ENCODE measurements at regions not wholly inside any gene's neighbourhood (a gene's known extent, or its start where the extent isn't known, plus 50 kb on each side); places are given as distances from the start of the nearest gene placed in this dataset.
"Not testable (repeated sequence)": the region's sequence is repeated elsewhere in the genome, so short reads cannot be mapped to it uniquely, and the experiment has no call there.

DNA sequence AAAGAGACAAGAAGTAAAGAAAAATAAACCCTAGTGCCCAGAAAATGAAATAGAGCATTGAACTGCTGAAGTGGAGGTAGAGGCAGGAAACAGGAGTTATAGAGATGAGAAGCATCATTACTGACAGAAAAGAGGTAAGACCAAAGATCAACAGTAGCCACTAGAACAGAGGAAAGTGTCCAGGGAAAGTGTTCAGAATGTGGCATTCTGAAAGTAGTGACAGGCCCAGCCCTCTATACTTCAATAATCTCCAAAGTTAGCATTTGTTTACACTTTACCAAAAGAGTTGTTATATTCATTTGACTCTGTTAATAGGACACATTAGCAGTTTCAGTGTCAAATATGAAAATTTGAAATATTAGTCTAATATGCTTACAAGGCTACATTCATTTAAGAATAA, 727.1 kb upstream of the NECTIN3 start:
- Histone ChIP-seq H3K27me3 (ENCODE audit: insufficient read depth, insufficient read length) (no peaks in the 10 kb centered on the region), H3K4me1 (ENCODE audit: insufficient read depth, insufficient read length) (no peaks in the 10 kb centered on the region), H3K9me3 (ENCODE audit: insufficient read depth, low read length) (no peaks in the 10 kb centered on the region), H3K36me3 (ENCODE audit: insufficient read depth, insufficient read length, low read length) (no peaks in the 10 kb centered on the region), H3K4me3 (ENCODE audit: insufficient read length, low read depth) (no peak overlapping the region), H3K9ac (ENCODE audit: insufficient read length, low read depth) (no peak overlapping the region)
- TF ChIP-seq ZNF274 (IDR thresholded peaks at IDR 0.05; ENCODE audit: low read depth, low read length) = no peak
- TF ChIP-seq SUZ12 (IDR thresholded peaks at IDR 0.05; ENCODE audit: extremely low read depth, insufficient read depth, insufficient read length) = no peak
- no peak for TF ChIP-seq YY1 (IDR thresholded peaks at IDR 0.05; ENCODE audit: insufficient read depth, insufficient read length)
- DNase-seq (ENCODE audit: low read depth, low spot score) = no peak

- H3K9me3 ChIP-seq (ENCODE audit: insufficient read depth, low read length) = no peaks in the 10 kb centered on the region
- H3K27me3 ChIP-seq (ENCODE audit: insufficient read depth, insufficient read length) = no peaks in the 10 kb centered on the region
- H3K9ac ChIP-seq (ENCODE audit: insufficient read length, low read depth) = no peak overlapping the region
- TF ChIP-seq SUZ12 (IDR thresholded peaks at IDR 0.05; ENCODE audit: extremely low read depth, insufficient read depth, insufficient read length) = no peak
- no peak for TF ChIP-seq ZNF274 (IDR thresholded peaks at IDR 0.05; ENCODE audit: low read depth, low read length)
- TF ChIP-seq YY1 (IDR thresholded peaks at IDR 0.05; ENCODE audit: insufficient read depth, insufficient read length) = no peak
- H3K4me1 ChIP-seq (ENCODE audit: insufficient read depth, insufficient read length) = no peaks in the 10 kb centered on the region
- no peak overlapping the region for H3K4me3 ChIP-seq (ENCODE audit: insufficient read length, low read depth)
- H3K36me3 ChIP-seq (ENCODE audit: insufficient read depth, insufficient read length, low read length) = no peaks in the 10 kb centered on the region
- DNase-seq (ENCODE audit: low read depth, low spot score) = no peak
These were observed 726.5 kb upstream of the NECTIN3 start for GRCh38 chr3:110344897-110345767.

- H3K9me3 ChIP-seq (ENCODE audit: insufficient read depth, low read length) = no peaks in the 10 kb centered on the region
- no peaks in the 10 kb centered on the region for H3K4me1 ChIP-seq (ENCODE audit: insufficient read depth, insufficient read length)
- DNase-seq (ENCODE audit: low read depth, low spot score) = no peak
- H3K36me3 ChIP-seq (ENCODE audit: insufficient read depth, insufficient read length, low read length) = no peaks in the 10 kb centered on the region
- H3K4me3 ChIP-seq (ENCODE audit: insufficient read length, low read depth) = no peak overlapping the region
- TF ChIP-seq YY1 (IDR thresholded peaks at IDR 0.05; ENCODE audit: insufficient read depth, insufficient read length) (no peak), ZNF274 (IDR thresholded peaks at IDR 0.05; ENCODE audit: low read depth, low read length) (no peak)
- H3K27me3 ChIP-seq (ENCODE audit: insufficient read depth, insufficient read length) = no peaks in the 10 kb centered on the region
- no peak overlapping the region for H3K9ac ChIP-seq (ENCODE audit: insufficient read length, low read depth)
These were observed 722.3 kb upstream of the NECTIN3 start for GRCh38 chr3:110349295-110349694.

DNA sequence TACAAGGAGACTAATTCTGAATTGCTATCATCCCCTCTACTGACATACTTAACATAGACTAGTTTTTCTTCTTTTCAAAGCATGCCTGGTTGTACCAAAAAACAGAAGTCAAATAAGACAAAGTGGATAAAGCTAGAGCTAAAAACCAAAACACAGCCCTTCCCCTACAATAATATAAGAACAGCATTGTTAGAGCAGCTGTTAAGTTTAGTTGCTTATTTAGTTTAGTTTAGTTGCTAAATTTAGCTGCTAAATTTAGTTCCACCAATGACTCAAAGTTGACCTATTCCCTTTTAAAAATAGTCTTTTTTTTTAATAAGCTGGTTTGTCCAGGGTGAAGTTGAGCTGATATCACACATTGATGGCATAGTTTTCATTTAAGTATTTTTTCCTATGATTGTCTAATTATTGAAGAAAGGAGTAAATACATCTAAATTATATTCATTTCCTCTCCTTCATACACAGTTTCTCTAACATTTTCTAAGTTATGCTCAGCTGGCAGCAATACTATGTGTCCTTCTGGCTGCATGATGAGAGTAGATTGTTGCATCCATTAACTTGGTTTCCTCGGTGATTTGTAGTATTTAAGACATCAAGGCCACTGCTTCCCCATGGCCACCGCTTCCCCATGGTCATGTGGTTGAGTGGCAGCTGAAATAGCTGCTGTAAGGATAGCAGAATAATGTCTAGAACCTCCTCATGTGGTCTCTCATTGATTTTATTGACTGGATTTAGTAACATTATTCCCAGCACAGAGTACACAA, 718.6 kb upstream of the NECTIN3 start:
- Histone ChIP-seq H3K9ac (ENCODE audit: insufficient read length, low read depth) (no peak overlapping the region), H3K9me3 (ENCODE audit: insufficient read depth, low read length) (no peaks in the 10 kb centered on the region), H3K4me3 (ENCODE audit: insufficient read length, low read depth) (no peak overlapping the region), H3K36me3 (ENCODE audit: insufficient read depth, insufficient read length, low read length) (no peaks in the 10 kb centered on the region), H3K27me3 (ENCODE audit: insufficient read depth, insufficient read length) (no peaks in the 10 kb centered on the region), H3K4me1 (ENCODE audit: insufficient read depth, insufficient read length) (no peaks in the 10 kb centered on the region)
- DNase-seq (ENCODE audit: low read depth, low spot score) = no peak
- TF ChIP-seq YY1 (IDR thresholded peaks at IDR 0.05; ENCODE audit: insufficient read depth, insufficient read length) (no peak), ZNF274 (IDR thresholded peaks at IDR 0.05; ENCODE audit: low read depth, low read length) (no peak), SUZ12 (IDR thresholded peaks at IDR 0.05; ENCODE audit: extremely low read depth, insufficient read depth, insufficient read length) (no peak)

DNA sequence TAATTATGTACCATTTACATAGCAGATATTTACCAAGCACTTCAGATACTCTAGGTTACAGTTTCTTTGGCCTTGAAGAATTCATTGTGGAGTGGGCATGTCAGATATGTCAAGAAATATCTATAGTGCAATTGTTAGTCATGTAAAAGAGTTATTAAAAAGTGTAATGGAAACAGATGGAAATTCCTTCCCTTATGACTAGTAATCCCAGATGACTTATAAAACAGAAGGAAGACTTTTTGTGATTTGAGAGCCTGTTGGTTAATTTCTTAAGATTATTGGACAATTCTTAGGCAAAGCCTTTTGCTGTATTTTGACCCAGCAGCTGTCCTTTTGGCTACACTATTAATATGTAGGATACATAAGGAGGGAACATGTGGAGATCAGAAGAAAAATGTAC, 708.9 kb upstream of the NECTIN3 start:
- no peaks in the 10 kb centered on the region for H3K9me3 ChIP-seq (ENCODE audit: insufficient read depth, low read length)
- no peaks in the 10 kb centered on the region for H3K36me3 ChIP-seq (ENCODE audit: insufficient read depth, insufficient read length, low read length)
- H3K4me3 ChIP-seq (ENCODE audit: insufficient read length, low read depth) = no peak overlapping the region
- no peak for DNase-seq (ENCODE audit: low read depth, low spot score)
- H3K27me3 ChIP-seq (ENCODE audit: insufficient read depth, insufficient read length) = no peaks in the 10 kb centered on the region
- H3K9ac ChIP-seq (ENCODE audit: insufficient read length, low read depth) = no peak overlapping the region
- TF ChIP-seq SUZ12 (IDR thresholded peaks at IDR 0.05; ENCODE audit: extremely low read depth, insufficient read depth, insufficient read length) (no peak), YY1 (IDR thresholded peaks at IDR 0.05; ENCODE audit: insufficient read depth, insufficient read length) (no peak), ZNF274 (IDR thresholded peaks at IDR 0.05; ENCODE audit: low read depth, low read length) (no peak)
- H3K4me1 ChIP-seq (ENCODE audit: insufficient read depth, insufficient read length) = no peaks in the 10 kb centered on the region

DNA sequence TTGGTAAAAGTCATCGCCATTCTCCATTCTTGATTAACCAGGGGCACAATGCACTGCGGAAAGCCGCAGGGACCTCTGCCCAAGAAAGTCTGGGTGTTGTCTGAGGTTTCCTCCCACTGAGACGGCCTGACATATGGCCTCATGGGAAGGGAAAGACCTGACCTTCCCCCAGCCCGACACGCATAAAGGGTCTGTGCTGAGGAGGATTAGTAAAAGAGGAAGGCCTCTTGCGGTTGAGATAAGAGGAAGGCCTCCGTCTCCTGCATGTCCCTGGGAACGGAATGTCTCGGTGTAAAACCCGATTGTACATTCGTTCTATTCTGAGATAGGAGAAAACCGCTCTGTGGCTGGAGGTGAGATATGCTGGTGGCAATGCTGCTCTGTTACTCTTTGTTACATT, 704.3 kb upstream of the NECTIN3 start:
- not testable (repeated sequence) for H3K27me3 ChIP-seq (ENCODE audit: insufficient read depth, insufficient read length); H3K4me3 ChIP-seq (ENCODE audit: insufficient read length, low read depth); H3K9ac ChIP-seq (ENCODE audit: insufficient read length, low read depth); DNase-seq (ENCODE audit: low read depth, low spot score); H3K9me3 ChIP-seq (ENCODE audit: insufficient read depth, low read length); H3K4me1 ChIP-seq (ENCODE audit: insufficient read depth, insufficient read length); H3K36me3 ChIP-seq (ENCODE audit: insufficient read depth, insufficient read length, low read length)

GRCh38 chr3:110375751-110376518, 695.7 kb upstream of the NECTIN3 start:
- no peak overlapping the region for H3K4me3 ChIP-seq (ENCODE audit: insufficient read length, low read depth)
- H3K4me1 ChIP-seq (ENCODE audit: insufficient read depth, insufficient read length) = no peaks in the 10 kb centered on the region
- no peak for DNase-seq (ENCODE audit: low read depth, low spot score)
- no peaks in the 10 kb centered on the region for H3K27me3 ChIP-seq (ENCODE audit: insufficient read depth, insufficient read length)
- no peak for TF ChIP-seq ZNF274 (IDR thresholded peaks at IDR 0.05; ENCODE audit: low read depth, low read length)
- TF ChIP-seq YY1 (IDR thresholded peaks at IDR 0.05; ENCODE audit: insufficient read depth, insufficient read length) = no peak
- no peak for TF ChIP-seq SUZ12 (IDR thresholded peaks at IDR 0.05; ENCODE audit: extremely low read depth, insufficient read depth, insufficient read length)
- H3K36me3 ChIP-seq (ENCODE audit: insufficient read depth, insufficient read length, low read length) = no peaks in the 10 kb centered on the region
- no peaks in the 10 kb centered on the region for H3K9me3 ChIP-seq (ENCODE audit: insufficient read depth, low read length)
- H3K9ac ChIP-seq (ENCODE audit: insufficient read length, low read depth) = no peak overlapping the region

All from NT2/D1 (cell line).